BJ (cell line): ENCODE measurements at regions not wholly inside any gene's neighbourhood (a gene's known extent, or its start where the extent isn't known, plus 50 kb on each side); places are given as distances from the start of the nearest gene placed in this dataset.
"Not testable (repeated sequence)": the region's sequence is repeated elsewhere in the genome, so short reads cannot be mapped to it uniquely, and the experiment has no call there.

Source experiments
- CTCF ChIA-PET: fragments of 350-600 bp; formaldehyde crosslinking; extraction: SDS; loops from one replicate; lab custom pipeline; 2021; ENCODE audit warnings: antibody characterized with exemption, inconsistent platforms; lab: Yijun Ruan, JAX
- POLR2A ChIA-PET: fragments of 300-600 bp; sonication (Branson Sonifier 250); formaldehyde crosslinking; extraction: SDS; loops from one replicate; lab custom pipeline; 2021; ENCODE audit warnings: antibody characterized with exemption; lab: Charles Lee
- DNase-seq: peaks from one replicate; pipeline ENCODE4 v3.0.0-alpha.2; 2011; ENCODE audit warnings: low read depth
- H3K27me3 ChIP-seq: 2 replicates; pipeline ENCODE4 v1.6.0; 2011; ENCODE audit warnings: low read length; ENCODE audit not compliant: control insufficient read depth, insufficient read depth
- H3K36me3 ChIP-seq: 2 replicates; pipeline ENCODE4 v1.5.1; 2011; ENCODE audit warnings: low read length; ENCODE audit not compliant: control insufficient read depth, insufficient read depth
- H3K4me3 ChIP-seq: 2 replicates; pipeline ENCODE4 v1.5.1; 2011; ENCODE audit warnings: low read depth, mild to moderate bottlenecking, control low read depth, low read length
- TF ChIP-seq, protein P1 (sequence below): IDR thresholded peaks from 2 replicates; pipeline ENCODE4 v1.5.1; 2011; ENCODE audit warnings: low read depth, mild to moderate bottlenecking, control low read depth, inconsistent platforms, low read length, moderate library complexity; ENCODE audit not compliant: insufficient read depth

DNA sequence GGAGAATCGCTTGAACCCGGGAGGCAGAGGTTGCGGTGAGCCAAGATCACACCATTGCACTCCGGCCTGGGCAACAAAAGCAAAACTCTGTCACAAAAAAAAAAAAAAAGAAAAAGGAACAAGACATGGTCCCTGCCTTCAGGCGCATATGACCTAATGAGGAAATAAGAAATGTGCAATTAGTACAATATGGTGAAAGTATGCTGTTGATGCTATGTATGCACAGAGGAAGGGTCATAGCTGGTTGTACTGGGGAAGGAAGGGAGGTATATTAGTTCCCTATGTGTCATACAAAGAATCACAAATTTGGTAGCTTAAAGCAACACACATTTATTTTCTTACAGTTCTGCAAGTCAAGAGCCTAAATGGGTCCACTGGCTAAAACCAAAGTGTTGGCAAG, 97.8 kb upstream of the MPP7 start:
- Histone ChIP-seq H3K27me3 (peaks cover 16% of the 10 kb centered on the region), H3K36me3 (no peaks in the 10 kb centered on the region), H3K4me3 (no peak overlapping the region)
- CTCF ChIA-PET: no interaction called here
- no peak for DNase-seq
- POLR2A ChIA-PET: no interaction called here
- TF ChIP-seq, protein P1, sequence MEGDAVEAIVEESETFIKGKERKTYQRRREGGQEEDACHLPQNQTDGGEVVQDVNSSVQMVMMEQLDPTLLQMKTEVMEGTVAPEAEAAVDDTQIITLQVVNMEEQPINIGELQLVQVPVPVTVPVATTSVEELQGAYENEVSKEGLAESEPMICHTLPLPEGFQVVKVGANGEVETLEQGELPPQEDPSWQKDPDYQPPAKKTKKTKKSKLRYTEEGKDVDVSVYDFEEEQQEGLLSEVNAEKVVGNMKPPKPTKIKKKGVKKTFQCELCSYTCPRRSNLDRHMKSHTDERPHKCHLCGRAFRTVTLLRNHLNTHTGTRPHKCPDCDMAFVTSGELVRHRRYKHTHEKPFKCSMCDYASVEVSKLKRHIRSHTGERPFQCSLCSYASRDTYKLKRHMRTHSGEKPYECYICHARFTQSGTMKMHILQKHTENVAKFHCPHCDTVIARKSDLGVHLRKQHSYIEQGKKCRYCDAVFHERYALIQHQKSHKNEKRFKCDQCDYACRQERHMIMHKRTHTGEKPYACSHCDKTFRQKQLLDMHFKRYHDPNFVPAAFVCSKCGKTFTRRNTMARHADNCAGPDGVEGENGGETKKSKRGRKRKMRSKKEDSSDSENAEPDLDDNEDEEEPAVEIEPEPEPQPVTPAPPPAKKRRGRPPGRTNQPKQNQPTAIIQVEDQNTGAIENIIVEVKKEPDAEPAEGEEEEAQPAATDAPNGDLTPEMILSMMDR: no peak

DNA sequence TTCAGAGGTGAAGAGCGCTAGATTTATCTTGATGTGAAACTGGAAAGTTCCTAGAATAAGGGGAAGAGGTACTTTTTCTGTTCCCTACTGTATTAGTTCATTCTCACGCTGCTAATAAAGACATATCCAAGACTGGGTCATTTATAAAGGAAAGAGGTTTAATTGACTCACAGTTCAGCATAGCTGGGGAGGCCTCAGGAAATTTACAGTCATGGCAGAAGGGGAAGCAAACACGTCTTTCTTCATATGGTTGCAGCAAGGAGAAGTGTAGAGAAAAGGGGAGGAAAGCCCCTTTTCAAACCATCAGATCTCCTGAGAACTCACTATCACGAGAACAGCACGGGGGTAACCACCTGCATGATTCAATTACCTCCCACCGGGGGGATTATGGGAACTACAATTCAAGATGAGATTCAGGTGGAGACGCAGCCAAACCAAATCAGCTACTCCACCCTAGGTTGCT, 99.8 kb upstream of the MPP7 start:
- POLR2A ChIA-PET, DNase-seq, H3K4me3 ChIP-seq, H3K36me3 ChIP-seq: not testable (repeated sequence)
- peaks cover 16% of the 10 kb centered on the region for H3K27me3 ChIP-seq
- CTCF ChIA-PET: interaction anchor here (1.0 to 1.6 kb wide), 3 partner anchors 9 to 184 kb away, joined by 3 to 7 read pairs (median 3); no protein-coding TSS in a partner anchor

DNA sequence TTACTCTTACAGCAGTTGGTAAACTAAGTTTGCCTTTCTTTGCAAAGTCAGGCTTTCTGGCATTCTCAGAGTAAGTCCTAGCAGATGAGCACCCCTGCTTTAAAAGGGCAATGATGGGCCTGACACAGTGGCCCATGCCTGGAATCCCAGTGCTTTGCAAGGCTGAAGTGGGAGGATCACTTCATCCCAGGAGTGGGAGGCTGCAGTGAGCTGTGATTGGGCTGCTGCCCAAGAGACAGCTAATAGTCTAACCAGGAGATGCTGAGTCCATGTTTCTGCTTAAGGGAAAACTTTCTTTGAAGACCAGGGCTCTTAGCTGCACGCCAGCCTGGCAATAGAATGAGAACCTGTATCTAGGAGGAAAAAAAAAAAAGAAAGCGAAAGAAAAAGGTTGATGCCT, 100.2 kb upstream of the MPP7 start:
- DNase-seq: no peak
- TF ChIP-seq, protein P1: no peak
- POLR2A ChIA-PET: no interaction called here
- Histone ChIP-seq H3K27me3 (peaks cover 16% of the 10 kb centered on the region), H3K4me3 (no peak overlapping the region), H3K36me3 (no peaks in the 10 kb centered on the region)
- CTCF ChIA-PET: interaction anchor here (1.0 to 1.6 kb wide), 3 partner anchors 9 to 185 kb away, joined by 3 to 7 read pairs (median 3); no protein-coding TSS in a partner anchor

DNA sequence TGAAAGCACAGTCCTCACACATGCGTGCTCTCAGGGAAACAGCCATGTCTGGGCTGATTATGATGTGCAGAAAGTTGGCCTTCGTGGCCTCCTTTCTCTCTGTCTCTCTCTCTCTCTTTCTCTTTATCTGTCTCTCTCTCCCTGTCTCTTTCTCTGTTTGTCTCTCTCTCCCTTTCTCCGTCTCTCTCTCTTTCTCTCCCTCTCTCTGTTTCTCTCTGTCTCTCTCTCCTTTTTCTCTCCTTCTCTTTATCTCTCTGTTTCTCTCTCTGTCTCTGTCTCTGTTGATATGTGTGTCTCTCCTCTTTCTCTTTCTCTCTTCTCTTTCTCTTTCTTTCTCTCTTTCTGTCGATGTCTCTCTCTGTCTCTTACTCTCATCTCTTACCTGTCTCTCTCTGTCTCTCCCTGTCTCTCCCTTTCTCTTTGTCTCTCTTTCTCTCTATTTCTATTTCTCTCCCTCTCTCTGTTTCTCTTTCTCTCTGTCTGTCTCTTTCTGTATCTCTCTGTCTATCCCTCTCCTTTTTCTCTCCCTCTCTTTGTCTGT, 105.4 kb upstream of the MPP7 start:
- no peak for DNase-seq
- ChIA-PET CTCF (interaction anchor here (2.5 kb wide), 1 partner anchor 14 kb away, joined by 7 read pairs; no protein-coding TSS in a partner anchor), POLR2A (no interaction called here)
- H3K36me3 ChIP-seq: no peaks in the 10 kb centered on the region
- TF ChIP-seq, protein P1: no peak
- no peak overlapping the region for H3K4me3 ChIP-seq
- 0 out of 2 replicates have a peak, but pooled peaks cover 2% of the 10 kb centered on the region for H3K27me3 ChIP-seq

DNA sequence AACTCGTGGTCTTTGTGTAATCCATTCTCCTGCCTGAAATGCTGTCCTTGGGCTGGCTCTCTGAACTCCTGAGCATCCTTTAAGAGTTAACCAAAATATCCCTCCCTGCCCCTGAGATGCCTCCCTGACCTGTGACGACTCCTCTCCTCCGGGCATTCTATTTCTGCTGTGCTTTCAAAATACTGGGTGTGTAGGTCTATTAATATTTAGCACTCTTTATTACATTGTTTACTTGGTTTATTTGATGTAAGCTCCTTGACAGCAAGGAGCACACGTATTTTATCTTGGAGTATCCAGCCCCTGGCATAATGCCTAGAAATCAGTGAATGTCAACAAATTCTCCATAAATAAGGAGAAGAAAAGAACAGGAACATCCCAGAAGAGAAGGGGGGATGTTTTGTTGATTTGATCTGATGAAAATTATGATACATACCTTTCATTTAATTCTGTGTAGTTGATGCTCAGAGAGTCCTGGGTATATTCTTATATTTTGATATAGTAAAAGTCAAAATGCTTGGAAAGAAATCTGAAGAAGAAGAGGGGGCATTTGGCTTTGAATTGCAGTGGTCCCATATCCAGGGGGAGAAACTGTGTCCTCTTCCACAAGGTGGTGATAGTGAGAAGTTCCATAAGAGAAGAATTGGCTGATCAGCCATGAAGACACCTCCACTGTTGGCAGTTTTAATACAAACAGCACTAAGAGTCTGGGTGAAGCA, 107.7 kb upstream of the MPP7 start:
- ChIA-PET POLR2A (no interaction called here), CTCF (interaction anchor here (2.5 kb wide), 1 partner anchor 17 kb away, joined by 7 read pairs; no protein-coding TSS in a partner anchor)

More for the DNA sequence above, 107.7 kb upstream of the MPP7 start:
- Histone ChIP-seq H3K27me3 (0 out of 2 replicates have a peak, but pooled peaks cover 2% of the 10 kb centered on the region), H3K36me3 (no peaks in the 10 kb centered on the region), H3K4me3 (no peak overlapping the region)
- no peak for DNase-seq
- TF ChIP-seq, protein P1: peak; percentile 19
